ENCODE measurements at regions not wholly inside any gene's neighbourhood (a gene's known extent, or its start where the extent isn't known, plus 50 kb on each side); places are given as distances from the start of the nearest gene placed in this dataset.

DNA sequence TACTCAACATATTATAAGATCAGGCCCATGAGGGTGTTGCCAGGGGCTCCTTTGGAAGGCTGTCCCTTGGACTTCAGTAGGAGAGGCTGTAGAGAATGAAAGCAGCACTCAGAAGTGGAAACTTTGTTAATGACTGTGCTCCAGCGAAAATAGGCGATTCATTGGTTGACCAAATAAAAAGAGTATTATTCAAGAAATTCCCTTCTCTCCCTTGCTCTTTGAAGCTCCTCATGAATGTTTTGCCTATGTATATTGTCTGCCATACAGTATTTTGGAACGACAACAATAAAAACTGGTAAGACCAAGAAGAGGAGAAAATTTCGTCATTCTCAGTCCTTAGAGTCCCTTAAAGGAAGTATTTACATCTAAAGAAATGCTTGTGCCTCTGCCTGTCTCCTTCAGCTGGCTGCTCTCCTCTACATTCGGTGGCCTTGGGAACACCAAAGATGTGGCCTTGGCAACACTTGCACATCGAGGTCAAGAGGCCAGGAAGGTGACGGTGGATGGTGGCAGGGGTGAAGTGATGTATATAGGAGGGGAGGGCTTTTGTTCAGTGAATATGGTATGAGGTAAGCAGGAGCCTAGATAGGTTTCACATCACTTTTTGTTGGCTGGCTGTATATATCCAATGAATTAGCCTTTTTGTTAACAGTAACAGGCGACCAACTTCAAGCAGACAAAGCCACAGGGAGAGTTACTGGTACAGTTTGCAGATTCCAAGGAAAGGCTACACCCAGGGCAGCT lies 95.0 kb upstream of the ACTBL2 start:
- CTCF ChIA-PET: no interaction called here
- POLR2A ChIA-PET: no interaction called here

DNA sequence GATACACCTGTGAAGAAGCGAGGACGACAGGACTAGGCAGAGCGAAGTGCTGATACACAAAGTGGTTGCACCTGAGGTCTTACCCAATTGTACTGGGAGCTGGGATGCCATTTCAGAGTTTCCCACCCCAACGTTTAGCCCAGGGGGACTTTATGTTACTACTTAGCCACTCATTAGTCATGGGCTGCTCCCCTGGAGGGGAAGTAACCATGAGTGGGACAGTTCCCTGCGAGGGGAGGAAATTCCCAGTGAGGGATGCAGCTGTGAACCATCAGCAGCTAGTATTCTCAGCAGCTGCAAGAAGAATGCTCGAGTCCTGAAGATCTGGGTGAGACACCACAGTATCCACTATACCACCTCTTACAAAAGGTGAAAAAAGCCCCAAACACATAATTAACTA lies 93.7 kb upstream of the ACTBL2 start:
- CTCF ChIA-PET: no interaction called here
- POLR2A ChIA-PET: no interaction called here

DNA sequence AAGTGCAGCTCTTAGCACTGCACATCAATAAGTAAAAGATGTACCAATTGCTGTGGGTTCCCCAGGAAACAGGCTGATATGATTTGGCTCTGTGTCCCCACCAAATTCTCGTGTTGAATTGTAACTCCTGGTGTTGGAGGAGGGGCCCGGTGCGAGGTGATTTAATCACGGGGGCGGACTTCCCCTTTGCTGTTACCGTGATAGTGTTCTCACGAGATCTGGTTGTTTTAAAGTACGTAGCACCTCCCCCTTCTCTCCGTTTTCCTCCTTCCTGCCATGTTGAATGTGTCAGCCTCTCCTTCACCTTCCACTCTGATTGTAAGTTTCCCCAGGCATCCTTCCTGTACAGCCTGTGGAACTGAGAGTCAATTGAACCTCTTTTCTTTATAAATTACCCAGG lies 93.2 kb upstream of the ACTBL2 start:
- POLR2A ChIA-PET: no interaction called here
- CTCF ChIA-PET: no interaction called here

DNA sequence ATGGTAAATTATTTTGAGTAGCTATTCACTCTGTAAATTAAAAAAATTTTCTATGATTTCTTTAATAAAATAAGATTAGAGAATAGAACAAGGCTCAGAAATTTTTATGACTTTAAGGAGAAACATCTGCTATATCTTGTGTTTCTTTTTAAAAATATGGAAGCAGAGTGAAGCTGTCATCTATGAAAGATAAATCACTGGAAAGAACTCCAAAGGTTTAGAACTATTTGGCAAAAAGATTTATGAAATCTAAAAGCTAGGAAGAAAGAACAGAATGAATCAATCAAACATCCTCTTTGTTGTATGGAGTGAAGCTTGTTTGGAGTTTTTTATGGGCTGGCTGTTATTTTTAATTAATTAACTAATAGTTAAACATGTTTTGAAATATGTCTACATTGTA lies 89.8 kb upstream of the ACTBL2 start:
- POLR2A ChIA-PET: no interaction called here
- CTCF ChIA-PET: no interaction called here

DNA sequence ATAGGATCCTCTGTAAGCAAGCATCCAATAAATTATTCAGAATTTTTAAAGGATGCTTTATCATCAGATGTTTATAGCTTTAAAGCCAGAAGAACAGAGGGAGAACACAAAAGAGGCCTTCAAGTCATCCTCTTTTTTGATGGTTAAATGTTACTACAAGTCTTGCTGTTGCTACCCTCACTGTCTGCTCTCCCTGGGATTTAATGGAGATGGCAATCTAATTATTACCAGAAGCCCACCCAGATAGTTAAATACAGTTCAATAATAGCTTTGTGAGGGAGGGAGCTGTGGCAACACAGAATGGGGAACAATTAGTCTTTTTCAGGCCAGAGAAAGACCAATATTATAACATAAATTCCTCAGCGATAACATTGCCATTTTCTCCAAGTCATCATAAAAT lies 87.0 kb upstream of the ACTBL2 start:
- ChIA-PET POLR2A (no interaction called here), CTCF (no interaction called here)

DNA sequence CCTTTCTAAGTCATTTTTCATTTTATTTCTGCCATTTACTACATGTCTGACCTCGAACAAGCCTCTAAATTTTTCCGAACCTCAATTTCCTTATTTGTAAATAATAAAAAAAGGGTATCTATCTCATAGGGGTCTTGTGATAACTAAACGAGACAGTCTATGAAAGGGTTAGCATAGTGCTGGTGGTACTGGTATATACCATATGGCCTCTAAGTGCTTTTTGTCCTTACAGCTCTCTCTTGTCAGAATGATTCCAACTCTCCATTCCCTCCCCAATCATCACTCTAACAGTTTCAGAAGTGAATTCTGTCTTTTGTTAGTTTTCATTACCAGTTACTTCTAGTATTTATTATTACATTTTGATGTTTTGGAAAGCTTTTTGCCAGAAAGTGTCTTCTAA lies 85.5 kb upstream of the ACTBL2 start:
- ChIA-PET POLR2A (no interaction called here), CTCF (no interaction called here)

DNA sequence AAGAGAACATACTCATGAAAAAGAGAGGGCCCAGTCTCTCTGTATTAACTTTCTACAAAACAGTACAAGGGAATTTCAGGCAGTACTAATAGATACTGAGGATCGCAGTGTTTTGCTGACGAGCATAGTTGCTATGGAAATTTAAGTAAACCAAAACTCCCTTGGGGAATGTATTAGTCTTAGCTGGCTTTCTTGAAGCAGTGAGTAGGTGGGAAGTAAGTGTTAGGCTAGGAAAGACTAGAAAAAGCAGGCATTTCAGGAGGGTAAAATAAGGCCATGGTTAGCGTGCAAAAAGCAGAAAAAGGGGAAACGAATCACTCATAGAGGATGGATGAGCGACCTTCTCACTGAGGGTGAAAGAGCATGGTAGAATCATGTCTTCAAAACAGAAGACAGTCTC lies 84.3 kb upstream of the ACTBL2 start:
- ChIA-PET POLR2A (no interaction called here), CTCF (no interaction called here)

DNA sequence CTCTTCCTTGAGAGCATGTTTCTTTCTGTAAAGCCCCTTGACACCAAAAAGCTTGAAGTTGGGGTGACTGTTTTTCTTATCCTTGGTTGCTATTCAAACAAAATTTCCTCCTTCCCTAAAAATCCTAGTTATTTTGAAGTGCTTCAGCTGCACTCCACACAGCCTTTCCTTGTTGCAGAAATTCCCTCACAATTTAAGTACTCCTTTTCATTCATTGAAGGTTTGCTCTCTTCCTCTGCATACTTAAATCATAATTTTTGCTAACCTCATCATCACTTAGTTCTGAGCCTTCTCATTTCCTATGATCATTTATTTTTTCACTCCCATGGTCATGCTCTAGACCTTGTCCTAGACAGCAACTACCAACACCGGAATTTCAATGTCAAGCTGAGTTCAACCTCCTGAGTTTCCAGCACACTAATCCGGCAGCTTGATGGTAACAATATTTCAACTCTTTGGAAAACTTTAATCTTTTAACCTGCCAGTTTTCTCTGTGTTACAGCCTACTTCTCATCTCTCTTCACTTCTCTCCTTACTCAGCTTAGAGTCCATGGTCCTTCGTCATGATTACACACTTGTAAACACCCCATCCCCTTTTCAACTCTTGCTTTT lies 78.7 kb upstream of the ACTBL2 start:
- ChIA-PET CTCF (no interaction called here), POLR2A (no interaction called here)

DNA sequence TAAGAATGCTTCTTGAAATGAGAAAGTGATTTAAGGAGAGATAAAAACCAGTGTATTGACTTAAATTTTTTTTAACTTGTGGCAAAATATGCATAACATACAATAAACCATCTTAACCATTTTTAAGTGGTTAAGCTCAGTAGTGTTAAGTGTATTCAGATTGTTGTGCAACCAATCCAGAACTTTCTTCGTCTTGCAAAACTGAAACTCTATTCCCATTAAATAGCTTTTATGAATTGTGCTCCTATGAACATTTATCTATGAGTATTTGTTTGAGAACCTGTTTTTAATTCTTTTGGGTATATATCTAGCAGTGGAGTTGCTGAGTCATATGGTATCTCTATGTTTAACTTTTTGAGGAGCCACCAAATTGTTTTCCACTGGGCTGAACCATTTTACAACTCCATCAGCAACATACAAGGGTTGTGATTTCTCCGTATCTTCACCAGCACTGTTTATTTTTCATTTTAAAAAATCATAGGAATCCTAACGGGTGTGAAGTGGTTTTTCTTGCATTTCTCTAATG lies 76.6 kb upstream of the ACTBL2 start:
- ChIA-PET CTCF (no interaction called here), POLR2A (no interaction called here)

DNA sequence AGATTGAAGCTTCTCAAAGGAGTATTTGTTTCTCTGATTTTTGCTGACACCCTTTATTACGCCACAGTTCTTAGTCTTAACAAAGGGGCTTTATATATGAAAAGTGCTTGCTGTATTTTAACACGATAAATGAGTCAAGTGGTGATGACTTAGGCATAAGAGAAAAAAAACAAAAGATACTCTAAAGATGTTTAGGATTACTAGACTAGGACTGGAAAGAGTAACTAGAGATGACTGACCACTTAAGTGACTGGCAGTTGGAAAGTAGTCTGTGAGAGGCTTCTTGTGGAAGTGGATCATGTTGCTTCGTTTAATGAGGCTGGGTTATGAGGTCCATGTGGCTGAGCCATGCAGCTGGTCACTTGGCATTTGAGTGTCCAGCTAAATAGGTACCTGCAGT lies 69.4 kb upstream of the ACTBL2 start:
- ChIA-PET CTCF (no interaction called here), POLR2A (no interaction called here)

DNA sequence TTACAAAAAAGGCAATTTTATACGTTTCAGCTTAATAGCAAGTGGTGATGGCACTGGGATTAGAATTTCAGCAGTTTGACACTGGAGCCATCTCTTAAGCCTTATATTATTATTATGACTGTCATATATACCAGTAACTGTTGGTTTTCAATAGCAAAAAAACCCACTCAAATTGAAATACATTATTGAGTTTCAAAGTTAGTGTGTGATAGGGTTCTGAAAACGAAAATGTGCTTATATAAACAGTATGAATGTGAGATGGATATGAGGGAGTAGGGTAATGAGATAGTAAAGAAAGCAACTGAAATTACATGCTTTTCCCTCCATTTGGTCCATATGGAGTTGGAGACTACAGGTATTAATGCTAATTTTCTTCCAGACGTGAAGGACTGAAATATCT lies 68.6 kb upstream of the ACTBL2 start:
- ChIA-PET CTCF (no interaction called here), POLR2A (no interaction called here)

DNA sequence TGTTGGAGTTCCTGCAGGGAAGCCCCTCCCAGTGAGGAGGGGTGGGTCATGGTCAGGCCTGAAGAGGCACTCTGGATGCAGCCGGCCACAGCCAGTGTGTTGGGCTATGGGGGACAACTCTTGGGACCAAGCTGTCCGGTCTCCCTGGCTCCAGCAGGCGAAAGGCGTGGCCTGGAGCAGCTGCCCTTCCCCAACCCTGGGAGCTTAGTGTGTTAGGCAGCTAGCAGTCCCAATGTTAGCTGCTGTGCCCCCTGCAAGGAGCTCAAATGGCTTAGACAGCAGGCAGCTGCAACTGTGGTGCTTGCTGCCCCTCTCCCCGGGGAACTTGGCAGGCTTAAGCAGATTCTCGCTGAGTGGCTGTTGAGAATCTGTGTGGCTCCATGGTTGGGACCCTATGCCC lies 67.5 kb upstream of the ACTBL2 start:
- ChIA-PET CTCF (no interaction called here), POLR2A (no interaction called here)

DNA sequence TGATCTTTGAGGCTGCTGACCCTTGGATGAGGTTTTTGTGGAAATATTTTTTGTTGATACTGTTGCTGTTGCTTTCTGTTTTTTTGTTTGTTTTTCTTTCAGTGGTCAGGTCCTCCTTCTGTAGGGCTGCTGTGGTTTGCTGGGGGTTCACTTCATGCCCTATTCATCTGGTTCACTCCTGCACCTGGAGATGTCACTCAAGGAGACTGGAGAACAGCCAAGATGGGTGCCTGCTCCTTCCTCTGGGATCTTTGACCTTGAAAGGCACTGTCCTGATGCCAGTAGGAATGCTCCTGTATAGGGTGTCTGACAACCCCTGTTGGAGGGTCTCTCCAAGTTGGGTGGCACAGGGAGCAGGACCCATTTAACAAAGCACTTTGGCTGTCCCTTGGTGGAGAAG lies 67.0 kb upstream of the ACTBL2 start:
- POLR2A ChIA-PET: no interaction called here
- CTCF ChIA-PET: no interaction called here

DNA sequence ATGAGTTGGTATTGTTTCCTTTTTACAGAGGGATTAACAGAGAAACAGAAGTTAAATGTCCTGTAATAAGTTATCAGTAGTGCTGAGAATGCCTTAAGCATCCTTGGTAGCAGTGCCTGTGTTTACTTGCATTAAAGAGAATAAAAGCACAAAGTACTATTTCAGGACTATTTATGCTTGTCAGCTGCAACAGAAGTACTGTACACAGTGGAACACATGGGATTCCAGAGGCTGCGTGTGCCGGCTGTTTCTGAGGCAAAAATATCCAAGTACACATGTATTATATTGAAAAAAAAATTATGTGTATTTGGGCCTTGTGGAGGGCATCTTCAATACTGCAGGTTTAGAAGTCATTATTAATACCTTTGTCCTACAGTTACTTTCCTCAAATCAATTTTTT lies 58.2 kb upstream of the ACTBL2 start:
- CTCF ChIA-PET: no interaction called here
- POLR2A ChIA-PET: no interaction called here

DNA sequence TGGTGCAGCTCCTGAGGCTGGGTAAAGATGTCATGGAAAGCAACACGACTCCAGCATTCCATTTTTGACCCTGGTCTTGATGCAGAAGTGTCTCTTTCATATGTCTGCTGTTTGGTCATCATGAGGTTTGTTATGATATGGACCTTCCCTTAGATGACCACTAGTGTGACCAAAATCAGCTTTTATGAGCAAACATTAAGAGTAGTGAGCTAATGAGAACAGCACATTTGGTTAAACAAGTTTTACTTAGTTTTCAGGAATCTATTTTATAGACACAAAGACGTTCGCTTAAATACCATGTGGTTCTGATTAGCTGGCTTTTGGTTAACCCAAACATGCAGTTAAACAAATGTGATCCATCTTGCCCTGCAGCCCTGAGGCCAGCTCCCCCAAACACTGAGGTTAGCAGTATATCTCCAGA lies 56.7 kb upstream of the ACTBL2 start:
- ChIA-PET CTCF (no interaction called here), POLR2A (no interaction called here)

DNA sequence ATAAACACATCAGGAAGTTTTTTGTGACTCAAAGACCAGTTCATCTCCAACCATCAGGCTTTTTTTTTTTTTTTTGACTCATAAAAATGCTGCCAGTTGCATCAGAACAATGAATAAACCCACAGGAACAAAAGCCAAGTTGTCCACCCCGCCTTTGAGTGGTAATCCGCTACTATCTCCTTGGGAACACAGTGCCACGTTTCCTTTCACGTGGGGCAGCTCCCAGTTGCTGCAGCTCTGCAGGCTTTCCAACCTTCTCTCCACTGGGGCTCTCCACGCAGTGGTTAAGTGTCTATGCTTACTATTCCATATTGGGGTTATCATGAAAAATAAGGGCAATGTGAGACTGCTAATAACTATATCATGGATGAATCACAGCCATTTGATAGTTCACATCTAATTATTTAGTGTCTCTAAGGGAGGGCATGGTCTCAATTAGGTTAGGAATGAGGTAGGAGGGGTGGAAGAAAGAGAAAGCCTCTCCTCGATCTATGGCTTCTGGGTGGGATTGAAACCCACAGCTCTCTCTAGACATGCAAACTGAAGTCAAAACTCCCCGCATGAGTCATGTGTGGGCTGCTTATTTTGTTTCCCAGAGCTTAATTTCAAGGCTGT lies 55.8 kb upstream of the ACTBL2 start:
- ChIA-PET POLR2A (no interaction called here), CTCF (interaction anchor here (0.7 kb wide), 1 partner anchor 362 kb away, joined by 3 read pairs; no protein-coding TSS in a partner anchor)

DNA sequence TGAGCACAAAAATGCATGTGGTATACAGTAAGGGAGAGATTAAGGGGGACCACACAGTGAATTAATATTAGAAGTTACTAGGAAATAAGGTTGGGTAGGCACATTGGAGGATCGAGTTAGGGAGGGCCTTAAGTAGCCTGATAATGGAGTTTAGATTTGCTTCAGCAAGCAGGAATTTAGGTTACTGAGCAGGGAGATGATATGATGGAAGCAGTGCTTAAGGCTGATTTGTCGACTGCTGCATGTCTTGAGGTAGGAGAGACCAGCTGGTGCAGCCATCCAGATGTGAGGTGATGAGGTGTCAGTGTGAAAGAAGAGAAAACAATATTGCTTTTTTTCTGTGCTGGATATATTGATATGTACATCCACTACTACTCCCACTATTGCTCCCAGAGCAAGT lies 55.2 kb upstream of the ACTBL2 start:
- POLR2A ChIA-PET: no interaction called here
- CTCF ChIA-PET: interaction anchor here (0.7 kb wide), 1 partner anchor 363 kb away, joined by 3 read pairs; no protein-coding TSS in a partner anchor

DNA sequence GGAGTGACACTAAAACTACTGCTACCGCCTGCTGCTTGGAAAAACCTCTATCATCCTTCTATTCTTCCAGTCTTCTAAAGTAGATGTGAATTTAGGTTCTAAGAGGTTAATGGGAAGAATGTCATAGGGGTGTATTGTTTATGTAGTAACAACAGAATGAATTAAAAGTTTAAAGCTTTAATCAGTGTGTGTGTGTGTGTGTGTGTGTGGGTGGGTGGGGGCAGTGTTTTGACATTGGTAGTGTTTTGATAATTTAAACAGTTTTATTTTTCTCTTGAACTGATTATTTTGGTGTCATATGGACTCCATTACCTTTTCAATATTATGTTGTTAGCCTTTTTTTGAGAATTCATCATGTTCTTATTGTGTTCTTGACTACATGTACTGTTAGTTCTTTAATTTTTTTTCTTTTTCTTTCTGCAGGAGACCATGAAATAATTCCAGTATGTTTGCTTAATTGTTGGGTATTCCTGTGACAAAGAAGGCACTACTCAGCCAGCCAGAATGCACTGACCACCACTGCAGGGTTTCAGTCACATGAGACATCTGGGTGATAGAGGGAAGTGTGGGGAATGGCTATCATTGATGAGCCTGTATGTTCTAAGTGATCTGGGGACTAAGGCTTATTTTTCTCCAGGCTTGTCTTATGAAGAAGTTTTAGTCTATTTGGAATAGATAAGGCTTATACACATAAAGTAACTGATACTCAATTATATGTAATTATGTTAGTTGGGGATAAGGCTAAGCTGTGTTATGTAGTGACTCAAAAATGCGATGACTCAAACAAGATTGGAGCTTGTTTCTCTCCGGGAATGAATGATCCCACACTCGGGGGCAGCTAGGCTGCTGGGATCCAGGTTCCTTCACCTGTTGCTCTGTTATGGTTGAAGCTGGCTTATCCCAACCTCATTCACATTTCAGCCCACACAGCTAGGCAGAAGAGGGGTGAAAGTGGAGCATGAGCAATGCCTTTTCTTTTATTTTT lies 50.2 kb upstream of the ACTBL2 start:
- POLR2A ChIA-PET: interaction anchor here (0.6 kb wide), 1 partner anchor 910 kb away, joined by 3 read pairs; no protein-coding TSS in a partner anchor

More for the DNA sequence above, 50.2 kb upstream of the ACTBL2 start:
- CTCF ChIA-PET: no interaction called here

All from activated CD8-positive, alpha-beta memory T cell treated with anti-CD3 and anti-CD28 coated beads for 36 hours (primary cell).